GM12865 (cell line): ENCODE measurements at regions not wholly inside any gene's neighbourhood (a gene's known extent, or its start where the extent isn't known, plus 50 kb on each side); places are given as distances from the start of the nearest gene placed in this dataset.

Experiments
- DNase-seq: peaks from one replicate; pipeline ENCODE4 v3.0.0; 2010; ENCODE audit warnings: low read depth
- H3K4me3 ChIP-seq: 2 replicates; pipeline ENCODE4 v1.5.1; 2011; ENCODE audit warnings: mild to moderate bottlenecking, low read depth, low read length, control low read depth
- TF ChIP-seq, protein P1 (sequence below): IDR thresholded peaks from 2 replicates; pipeline ENCODE4 v1.5.1; 2011; ENCODE audit warnings: low read length, control low read depth, low read depth, inconsistent platforms; ENCODE audit not compliant: insufficient read depth; ENCODE audit errors: missing control alignments

DNA sequence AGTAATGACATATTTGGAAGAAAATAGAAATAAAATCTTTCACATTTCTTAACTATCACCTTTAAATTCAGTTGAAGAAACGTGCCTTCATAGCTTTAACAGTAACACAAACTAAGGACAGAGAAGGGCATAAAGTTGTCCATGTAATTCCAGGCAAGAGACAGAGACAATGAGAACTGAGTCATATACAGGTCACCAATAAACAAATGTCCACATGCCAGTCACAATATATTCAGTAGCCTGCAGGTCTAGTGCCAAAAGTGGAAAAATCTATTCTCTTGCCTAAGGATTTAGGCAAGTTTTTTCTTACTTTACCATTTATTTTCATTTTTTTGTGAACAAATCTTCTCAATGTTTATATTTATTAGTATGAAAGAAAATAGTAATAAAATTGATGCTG lies 1711.5 kb upstream of the NUDT12 start:
- no peak for DNase-seq
- H3K4me3 ChIP-seq: no peak overlapping the region
- TF ChIP-seq, protein P1, sequence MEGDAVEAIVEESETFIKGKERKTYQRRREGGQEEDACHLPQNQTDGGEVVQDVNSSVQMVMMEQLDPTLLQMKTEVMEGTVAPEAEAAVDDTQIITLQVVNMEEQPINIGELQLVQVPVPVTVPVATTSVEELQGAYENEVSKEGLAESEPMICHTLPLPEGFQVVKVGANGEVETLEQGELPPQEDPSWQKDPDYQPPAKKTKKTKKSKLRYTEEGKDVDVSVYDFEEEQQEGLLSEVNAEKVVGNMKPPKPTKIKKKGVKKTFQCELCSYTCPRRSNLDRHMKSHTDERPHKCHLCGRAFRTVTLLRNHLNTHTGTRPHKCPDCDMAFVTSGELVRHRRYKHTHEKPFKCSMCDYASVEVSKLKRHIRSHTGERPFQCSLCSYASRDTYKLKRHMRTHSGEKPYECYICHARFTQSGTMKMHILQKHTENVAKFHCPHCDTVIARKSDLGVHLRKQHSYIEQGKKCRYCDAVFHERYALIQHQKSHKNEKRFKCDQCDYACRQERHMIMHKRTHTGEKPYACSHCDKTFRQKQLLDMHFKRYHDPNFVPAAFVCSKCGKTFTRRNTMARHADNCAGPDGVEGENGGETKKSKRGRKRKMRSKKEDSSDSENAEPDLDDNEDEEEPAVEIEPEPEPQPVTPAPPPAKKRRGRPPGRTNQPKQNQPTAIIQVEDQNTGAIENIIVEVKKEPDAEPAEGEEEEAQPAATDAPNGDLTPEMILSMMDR: no peak

- H3K4me3 ChIP-seq: no peak overlapping the region
- TF ChIP-seq, protein P1: no peak
- no peak for DNase-seq
Observed at GRCh38 chr5:105263515-105263914, 1700.9 kb upstream of the NUDT12 start.

DNA sequence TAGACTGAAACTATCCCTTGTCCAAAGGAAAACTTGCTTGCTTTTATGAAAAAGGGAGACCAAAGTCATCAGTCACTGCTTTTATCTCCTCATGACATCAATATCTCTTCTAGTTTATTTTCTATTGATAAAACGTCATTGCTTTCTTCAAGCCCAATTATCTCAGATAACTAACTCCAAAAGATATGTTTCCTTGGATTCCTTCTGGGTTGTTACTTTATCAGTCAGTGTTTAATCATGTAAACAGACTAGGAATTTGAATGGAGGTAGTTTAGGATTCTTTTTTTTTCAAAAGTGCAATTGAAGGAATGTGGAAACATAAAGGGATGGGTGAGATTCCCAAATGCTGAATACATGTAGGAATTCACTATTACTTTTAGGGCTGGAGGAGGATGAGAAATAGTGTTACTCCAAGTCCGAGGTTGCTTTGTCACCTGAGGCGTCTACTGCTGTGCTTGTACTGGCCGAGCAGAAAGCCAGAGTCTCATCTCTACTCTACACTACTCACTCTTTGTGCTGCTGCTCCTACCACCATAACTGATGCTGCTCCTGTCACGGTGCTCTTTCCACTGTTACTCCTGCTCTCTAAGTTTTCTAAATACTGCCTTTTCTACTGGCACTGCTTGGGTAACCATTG lies 1697.1 kb upstream of the NUDT12 start:
- no peak for DNase-seq
- H3K4me3 ChIP-seq: no peak overlapping the region
- TF ChIP-seq, protein P1: no peak

DNA sequence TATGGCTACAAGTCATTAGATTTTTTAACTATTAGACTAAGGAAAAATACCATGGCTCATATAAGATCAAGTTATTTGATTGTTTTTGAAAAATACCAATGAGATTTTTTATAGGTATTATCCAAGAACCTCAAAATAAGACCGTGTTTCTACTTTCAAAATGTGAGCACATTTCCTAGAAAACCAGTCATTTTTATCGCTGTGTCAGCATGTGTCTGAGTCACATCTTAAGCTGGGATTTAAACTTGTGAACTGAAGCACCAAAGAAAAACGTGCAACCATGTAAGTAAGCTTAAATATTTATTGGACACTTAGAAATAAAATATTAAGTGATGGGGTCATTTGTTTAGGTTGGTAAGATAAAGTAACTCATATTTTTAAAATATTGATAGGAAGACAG lies 1676.0 kb upstream of the NUDT12 start:
- H3K4me3 ChIP-seq: no peak overlapping the region
- TF ChIP-seq, protein P1: no peak
- DNase-seq: no peak

DNA sequence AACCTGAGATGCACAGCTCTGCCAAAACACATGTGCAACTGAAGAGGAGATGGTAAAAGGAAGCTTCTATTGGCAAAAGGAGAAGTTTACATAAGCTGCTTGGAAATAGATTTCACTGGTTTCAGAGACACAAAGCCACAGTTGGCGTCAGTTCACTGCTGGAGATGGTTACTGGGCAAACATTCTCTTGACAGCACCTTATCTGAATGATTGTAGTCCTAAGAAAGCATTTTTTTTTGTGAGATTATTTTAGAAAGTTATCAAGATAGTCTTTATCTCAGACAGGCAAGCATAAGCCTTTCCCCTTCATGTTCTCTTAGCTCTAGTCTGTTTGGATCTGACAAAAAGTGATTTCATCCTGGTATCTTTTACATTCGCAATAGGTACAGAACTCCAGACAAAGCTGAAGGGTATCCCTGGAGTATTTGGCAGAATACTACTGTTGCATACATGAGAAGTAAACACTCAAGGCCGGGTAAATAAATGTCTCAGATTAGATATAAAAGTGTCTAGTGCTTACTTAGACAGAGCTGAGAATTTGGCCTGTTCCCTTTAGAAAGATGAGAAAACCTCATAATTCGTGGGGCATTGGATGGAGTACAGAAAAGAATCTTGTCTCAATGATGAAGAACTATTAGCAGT lies 1668.0 kb upstream of the NUDT12 start:
- TF ChIP-seq, protein P1: no peak
- DNase-seq: no peak

GRCh38 chr5:105218018-105218417 lies 1655.4 kb upstream of the NUDT12 start:
- H3K4me3 ChIP-seq: no peak overlapping the region
- TF ChIP-seq, protein P1: no peak
- DNase-seq: no peak

More for the DNA sequence above, 1668.0 kb upstream of the NUDT12 start:
- no peak overlapping the region for H3K4me3 ChIP-seq

- TF ChIP-seq, protein P1: no peak
- DNase-seq: no peak
- H3K4me3 ChIP-seq: no peak overlapping the region
Observed at GRCh38 chr5:105213078-105213477, 1650.5 kb upstream of the NUDT12 start.
